Brain microvascular endothelial cell (primary cell): ENCODE measurements at regions not wholly inside any gene's neighbourhood (a gene's known extent, or its start where the extent isn't known, plus 50 kb on each side); places are given as distances from the start of the nearest gene placed in this dataset.
"Not testable (repeated sequence)": the region's sequence is repeated elsewhere in the genome, so short reads cannot be mapped to it uniquely, and the experiment has no call there.

Experiments
- DNase-seq: peaks from one replicate; pipeline ENCODE4 v3.0.0-alpha.2; 2020
- H3K27ac ChIP-seq: fragments of 250-450 bp; sonication (Bioruptor Pico); 2 replicates; pipeline ENCODE4 v1.5.1; 2020; ENCODE audit warnings: mild to moderate bottlenecking, moderate library complexity
- H3K27me3 ChIP-seq: fragments of 250-450 bp; sonication (Bioruptor Pico); replicated peaks from 2 replicates; pipeline ENCODE4 v1.5.1; 2020; ENCODE audit warnings: mild to moderate bottlenecking
- H3K36me3 ChIP-seq: fragments of 250-450 bp; sonication (Bioruptor Pico); replicated peaks from 2 replicates; pipeline ENCODE4 v1.5.1; 2020; ENCODE audit warnings: mild to moderate bottlenecking
- H3K4me3 ChIP-seq: 2 replicates; pipeline ENCODE4 v1.5.1; 2011; ENCODE audit warnings: low read depth, mild to moderate bottlenecking, control low read depth, low read length, moderate library complexity
- CTCF ChIP-seq: IDR thresholded peaks from 2 replicates; pipeline ENCODE4 v1.5.1; 2011; ENCODE audit warnings: low read depth, mild to moderate bottlenecking, moderate library complexity, low read length, control low read depth, inconsistent platforms; ENCODE audit errors: missing control alignments
- in situ Hi-C: cut with HindIII; loops from 2 replicates; pipeline ENCODE4 v1.10.0; 2017; ENCODE audit warnings: low sequenced_read_pairs, low pct_ligation_motif_present

- no peak for DNase-seq
- in situ Hi-C loops, result no loop called here
- no peak overlapping the region for H3K4me3 ChIP-seq
- H3K27ac ChIP-seq, result no peak overlapping the region
- no peaks in the 10 kb centered on the region for H3K27me3 ChIP-seq
- H3K36me3 ChIP-seq, result no peaks in the 10 kb centered on the region
- TF ChIP-seq CTCF, result no peak
Measured at GRCh38 chr2:83970217-83970929, 488.7 kb downstream of the SUCLG1 start.

GRCh38 chr2:83969085-83969484, 490.0 kb downstream of the SUCLG1 start:
- DNase-seq, result no peak
- H3K27ac ChIP-seq, result no peak overlapping the region
- in situ Hi-C loops, result no loop called here
- H3K4me3 ChIP-seq, result no peak overlapping the region
- H3K36me3 ChIP-seq, result no peaks in the 10 kb centered on the region
- H3K27me3 ChIP-seq, result no peaks in the 10 kb centered on the region
- TF ChIP-seq CTCF, result no peak

- no peak overlapping the region for H3K4me3 ChIP-seq
- no peaks in the 10 kb centered on the region for H3K36me3 ChIP-seq
- TF ChIP-seq CTCF, result no peak
- H3K27me3 ChIP-seq, result no peaks in the 10 kb centered on the region
- DNase-seq, result no peak
- no peak overlapping the region for H3K27ac ChIP-seq
- in situ Hi-C loops, result no loop called here
Measured at GRCh38 chr2:83967854-83968253, 491.2 kb downstream of the SUCLG1 start.

- H3K27me3 ChIP-seq, in situ Hi-C loops, DNase-seq, H3K36me3 ChIP-seq, H3K4me3 ChIP-seq, H3K27ac ChIP-seq: not testable (repeated sequence)
Measured at GRCh38 chr2:83966946-83967345, 492.1 kb downstream of the SUCLG1 start.

- H3K27me3 ChIP-seq, result no peaks in the 10 kb centered on the region
- TF ChIP-seq CTCF, result no peak
- H3K36me3 ChIP-seq, result no peaks in the 10 kb centered on the region
- no peak overlapping the region for H3K4me3 ChIP-seq
- in situ Hi-C loops, result no loop called here
- DNase-seq, result no peak
- H3K27ac ChIP-seq, result no peak overlapping the region
Measured at GRCh38 chr2:83961512-83961911, 497.6 kb downstream of the SUCLG1 start.

- H3K36me3 ChIP-seq, result no peaks in the 10 kb centered on the region
- no peak overlapping the region for H3K4me3 ChIP-seq
- H3K27me3 ChIP-seq, result no peaks in the 10 kb centered on the region
- in situ Hi-C loops, result no loop called here
- H3K27ac ChIP-seq, result no peak overlapping the region
- TF ChIP-seq CTCF, result no peak
- DNase-seq, result no peak
Measured at GRCh38 chr2:83960371-83960770, 498.7 kb downstream of the SUCLG1 start.
